OCI-LY3 (cell line): ENCODE measurements at regions not wholly inside any gene's neighbourhood (a gene's known extent, or its start where the extent isn't known, plus 50 kb on each side); places are given as distances from the start of the nearest gene placed in this dataset.

Experiments
- H2AFZ ChIP-seq: fragments of 200-600, 300-600 bp; shearing (Covaris generic); 2 replicates; pipeline ENCODE4 v1.6.0; 2014; ENCODE audit warnings: antibody characterized with exemption, low read depth, low read length
- H3K27ac ChIP-seq: fragments of 200-600, 300-600 bp; sonication (generic); 2 replicates; pipeline ENCODE4 v1.5.1; 2014; ENCODE audit warnings: mild to moderate bottlenecking, low read length, moderate library complexity, mixed read lengths
- H3K27me3 ChIP-seq: fragments of 200-600, 300-600 bp; sonication (generic); 2 replicates; pipeline ENCODE4 v1.6.1; 2014; ENCODE audit warnings: low read depth, low read length, mixed read lengths
- H3K36me3 ChIP-seq: fragments of 200-600, 300-600 bp; sonication (generic); replicated peaks from 2 replicates; pipeline ENCODE3; 2014; ENCODE audit warnings: low read depth, low read length, mixed read lengths
- H3K4me1 ChIP-seq: fragments of 300-600, 200-600 bp; sonication (generic); 2 replicates; pipeline ENCODE4 v1.6.1; 2014; ENCODE audit warnings: low read length, mixed read lengths
- H3K4me2 ChIP-seq: fragments of 200-600, 300-600 bp; sonication (generic); 2 replicates; pipeline ENCODE4 v1.6.1; 2014; ENCODE audit warnings: low read length, mixed read lengths
- H3K4me3 ChIP-seq: fragments of 300-600, 200-600 bp; sonication (generic); 2 replicates; pipeline ENCODE4 v1.5.1; 2014; ENCODE audit warnings: antibody characterized with exemption, mild to moderate bottlenecking, low read length, moderate library complexity
- H3K79me2 ChIP-seq: fragments of 300-600, 200-600 bp; shearing (Covaris generic); 2 replicates; pipeline ENCODE4 v1.6.1; 2014; ENCODE audit warnings: mild to moderate bottlenecking, low read length, mixed read lengths
- H3K9ac ChIP-seq: fragments of 300-600, 200-600 bp; shearing (Covaris generic); 2 replicates; pipeline ENCODE4 v1.6.0; 2014; ENCODE audit warnings: mild to moderate bottlenecking, low read length, moderate library complexity
- H3K9me3 ChIP-seq: fragments of 200-600, 300-600 bp; shearing (Covaris generic); 2 replicates; pipeline ENCODE4 v1.6.1; 2014; ENCODE audit warnings: low read length, mixed read lengths; ENCODE audit not compliant: insufficient read depth
- H4K20me1 ChIP-seq: fragments of 200-600, 300-600 bp; sonication (generic); 2 replicates; pipeline ENCODE4 v1.6.1; 2016; ENCODE audit warnings: low read length, mixed read lengths; ENCODE audit not compliant: insufficient read depth
- CTCF ChIP-seq: fragments of 200-600, 300-600 bp; sonication (generic); IDR thresholded peaks from 2 replicates; pipeline ENCODE4 v1.5.1; 2014; ENCODE audit warnings: antibody characterized with exemption, low read length, low read depth
- EZH2phosphoT487 ChIP-seq: fragments of 200-600 bp; shearing (Covaris generic); IDR thresholded peaks from 2 replicates; pipeline ENCODE4 v1.6.1; 2018; ENCODE audit warnings: antibody characterized with exemption, mixed run types, low read depth

DNA sequence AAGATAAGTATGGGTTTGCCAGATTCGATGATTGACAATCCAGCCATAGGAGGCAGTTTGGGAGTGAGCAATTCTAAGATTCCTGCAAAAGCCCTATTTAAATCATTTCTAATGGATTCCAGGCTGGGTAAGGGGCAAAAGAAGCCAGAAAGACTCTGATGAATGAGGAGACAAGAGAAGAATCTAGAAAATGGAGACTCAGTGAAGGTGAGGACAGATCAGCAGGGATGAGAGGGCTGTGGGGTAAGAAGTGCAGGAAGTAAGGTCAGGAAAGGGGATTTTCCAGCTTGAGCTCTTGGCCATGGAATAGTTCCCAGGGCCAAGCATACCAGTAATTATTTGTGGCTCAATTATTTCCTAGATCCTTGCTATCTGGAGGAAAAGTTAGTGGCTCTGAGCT is 87.3 kb downstream of the TMX1 start:
- no peak overlapping the region for H3K27ac ChIP-seq
- H3K36me3 ChIP-seq, result no peaks in the 10 kb centered on the region
- no peak overlapping the region for H2AFZ ChIP-seq
- no peaks in the 10 kb centered on the region for H3K4me1 ChIP-seq
- no peaks in the 10 kb centered on the region for H3K79me2 ChIP-seq
- H3K9ac ChIP-seq, result no peak overlapping the region
- no peak overlapping the region for H3K4me2 ChIP-seq
- H4K20me1 ChIP-seq, result no peaks in the 10 kb centered on the region
- no peaks in the 10 kb centered on the region for H3K9me3 ChIP-seq
- TF ChIP-seq CTCF (no peak), EZH2phosphoT487 (no peak)
- no peaks in the 10 kb centered on the region for H3K27me3 ChIP-seq
- H3K4me3 ChIP-seq, result no peak overlapping the region

GRCh38 chr14:51328064-51328771 is 88.2 kb downstream of the TMX1 start:
- no peak for TF ChIP-seq CTCF
- TF ChIP-seq EZH2phosphoT487, result no peak
- Histone ChIP-seq H3K79me2 (no peaks in the 10 kb centered on the region), H3K36me3 (no peaks in the 10 kb centered on the region), H3K27ac (no peak overlapping the region), H3K4me3 (no peak overlapping the region), H3K4me2 (no peak overlapping the region), H2AFZ (no peak overlapping the region), H3K9ac (no peak overlapping the region), H4K20me1 (no peaks in the 10 kb centered on the region), H3K9me3 (no peaks in the 10 kb centered on the region), H3K27me3 (no peaks in the 10 kb centered on the region), H3K4me1 (no peaks in the 10 kb centered on the region)

- Histone ChIP-seq H4K20me1 (no peaks in the 10 kb centered on the region), H3K4me1 (no peaks in the 10 kb centered on the region), H3K27me3 (no peaks in the 10 kb centered on the region), H3K9me3 (no peaks in the 10 kb centered on the region), H3K79me2 (no peaks in the 10 kb centered on the region), H3K9ac (no peak overlapping the region), H3K4me2 (no peak overlapping the region), H2AFZ (no peak overlapping the region), H3K4me3 (no peak overlapping the region), H3K27ac (no peak overlapping the region), H3K36me3 (no peaks in the 10 kb centered on the region)
- no peak for TF ChIP-seq CTCF
- TF ChIP-seq EZH2phosphoT487, result no peak
Observed at GRCh38 chr14:51328772-51329353, 88.8 kb downstream of the TMX1 start.

GRCh38 chr14:51331486-51332367 is 91.7 kb downstream of the TMX1 start:
- Histone ChIP-seq H2AFZ (no peak overlapping the region), H3K4me3 (no peak overlapping the region), H3K27me3 (no peaks in the 10 kb centered on the region), H3K9ac (no peak overlapping the region), H3K36me3 (no peaks in the 10 kb centered on the region), H3K4me2 (no peak overlapping the region), H3K9me3 (no peaks in the 10 kb centered on the region), H3K4me1 (no peaks in the 10 kb centered on the region), H4K20me1 (no peaks in the 10 kb centered on the region), H3K27ac (no peak overlapping the region), H3K79me2 (no peaks in the 10 kb centered on the region)
- TF ChIP-seq CTCF, result no peak
- TF ChIP-seq EZH2phosphoT487, result no peak
